ENCODE measurements at regions not wholly inside any gene's neighbourhood (a gene's known extent, or its start where the extent isn't known, plus 50 kb on each side); places are given as distances from the start of the nearest gene placed in this dataset.

DNA sequence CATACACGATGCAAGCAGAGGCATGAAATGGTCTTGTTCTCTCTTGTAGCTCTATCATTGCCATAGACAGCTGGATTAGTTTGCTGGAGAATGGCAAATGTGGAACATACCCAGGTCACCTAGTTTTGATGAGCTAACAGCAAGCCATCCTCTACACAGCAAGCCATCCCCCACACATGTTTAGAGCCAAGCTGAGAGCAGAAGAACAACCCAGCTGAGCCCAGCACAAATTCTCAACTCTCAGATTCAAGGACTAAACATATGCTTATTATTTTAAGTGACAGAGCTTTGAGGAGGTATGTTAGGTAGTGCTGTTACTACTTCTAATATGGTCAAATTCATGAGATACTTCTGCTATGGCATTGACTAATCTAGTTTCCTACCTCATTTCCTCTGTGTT is 230.3 kb downstream of the OTOR start:
- Histone ChIP-seq H3K27me3 (ENCODE audit: insufficient read depth) (no peaks in the 10 kb centered on the region), H3K9ac (no peak overlapping the region), H3F3A (replicated peaks; ENCODE audit: insufficient read depth) (no peaks in the 10 kb centered on the region), H3K4me3 (ENCODE audit: low read depth in 2 of 2, low read length in 1 of 2) (no peak overlapping the region), H3K36me3 (replicated peaks in 1 of 2; ENCODE audit: control insufficient read depth in 1 of 2, insufficient read depth in 2 of 2, low read length in 1 of 2) (no peaks in the 10 kb centered on the region), H3K27ac (ENCODE audit: low read depth in 2 of 2, low read length in 1 of 2) (no peak overlapping the region), H3K9me3 (no peaks in the 10 kb centered on the region), H3K4me1 (ENCODE audit: control insufficient read depth in 1 of 2, insufficient read depth in 2 of 2, low read depth in 1 of 2, low read length in 1 of 2) (no peaks in the 10 kb centered on the region), H3K4me2 (no peak overlapping the region), H3K9me2 (no peaks in the 10 kb centered on the region), H3K79me2 (ENCODE audit: insufficient read depth) (no peaks in the 10 kb centered on the region), H2AFZ (ENCODE audit: low read depth) (no peak overlapping the region), H4K20me1 (ENCODE audit: insufficient read depth) (no peaks in the 10 kb centered on the region)
- TF ChIP-seq FOXJ3 (CRISPR knock-in tag; IDR thresholded peaks at IDR 0.05) (no peak), GABPA (IDR thresholded peaks at IDR 0.05; ENCODE audit: low read depth) (no peak), ELF1 (IDR thresholded peaks at IDR 0.05) (no peak), TCF12 (IDR thresholded peaks at IDR 0.05) (no peak), EZH2phosphoT487 (IDR thresholded peaks at IDR 0.05; ENCODE audit: borderline replicate concordance, low read depth) (no peak), TAF1 (IDR thresholded peaks at IDR 0.05; ENCODE audit: borderline replicate concordance, low read depth, low read length) (no peak), NRF1 (IDR thresholded peaks at IDR 0.05; ENCODE audit: low read depth, low read length) (no peak), EP300 (IDR thresholded peaks at IDR 0.05; ENCODE audit: borderline replicate concordance in 1 of 2, low read depth in 1 of 2, low read length in 1 of 2) (no peak), RXRA (IDR thresholded peaks at IDR 0.05; ENCODE audit: borderline replicate concordance, low read depth) (no peak), POLR2AphosphoS5 (IDR thresholded peaks at IDR 0.05; ENCODE audit: low read depth, low read length) (no peak)
- TF ChIP-seq, protein P1, sequence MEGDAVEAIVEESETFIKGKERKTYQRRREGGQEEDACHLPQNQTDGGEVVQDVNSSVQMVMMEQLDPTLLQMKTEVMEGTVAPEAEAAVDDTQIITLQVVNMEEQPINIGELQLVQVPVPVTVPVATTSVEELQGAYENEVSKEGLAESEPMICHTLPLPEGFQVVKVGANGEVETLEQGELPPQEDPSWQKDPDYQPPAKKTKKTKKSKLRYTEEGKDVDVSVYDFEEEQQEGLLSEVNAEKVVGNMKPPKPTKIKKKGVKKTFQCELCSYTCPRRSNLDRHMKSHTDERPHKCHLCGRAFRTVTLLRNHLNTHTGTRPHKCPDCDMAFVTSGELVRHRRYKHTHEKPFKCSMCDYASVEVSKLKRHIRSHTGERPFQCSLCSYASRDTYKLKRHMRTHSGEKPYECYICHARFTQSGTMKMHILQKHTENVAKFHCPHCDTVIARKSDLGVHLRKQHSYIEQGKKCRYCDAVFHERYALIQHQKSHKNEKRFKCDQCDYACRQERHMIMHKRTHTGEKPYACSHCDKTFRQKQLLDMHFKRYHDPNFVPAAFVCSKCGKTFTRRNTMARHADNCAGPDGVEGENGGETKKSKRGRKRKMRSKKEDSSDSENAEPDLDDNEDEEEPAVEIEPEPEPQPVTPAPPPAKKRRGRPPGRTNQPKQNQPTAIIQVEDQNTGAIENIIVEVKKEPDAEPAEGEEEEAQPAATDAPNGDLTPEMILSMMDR (IDR thresholded peaks at IDR 0.05) = no peak
- TF ChIP-seq, protein P2, sequence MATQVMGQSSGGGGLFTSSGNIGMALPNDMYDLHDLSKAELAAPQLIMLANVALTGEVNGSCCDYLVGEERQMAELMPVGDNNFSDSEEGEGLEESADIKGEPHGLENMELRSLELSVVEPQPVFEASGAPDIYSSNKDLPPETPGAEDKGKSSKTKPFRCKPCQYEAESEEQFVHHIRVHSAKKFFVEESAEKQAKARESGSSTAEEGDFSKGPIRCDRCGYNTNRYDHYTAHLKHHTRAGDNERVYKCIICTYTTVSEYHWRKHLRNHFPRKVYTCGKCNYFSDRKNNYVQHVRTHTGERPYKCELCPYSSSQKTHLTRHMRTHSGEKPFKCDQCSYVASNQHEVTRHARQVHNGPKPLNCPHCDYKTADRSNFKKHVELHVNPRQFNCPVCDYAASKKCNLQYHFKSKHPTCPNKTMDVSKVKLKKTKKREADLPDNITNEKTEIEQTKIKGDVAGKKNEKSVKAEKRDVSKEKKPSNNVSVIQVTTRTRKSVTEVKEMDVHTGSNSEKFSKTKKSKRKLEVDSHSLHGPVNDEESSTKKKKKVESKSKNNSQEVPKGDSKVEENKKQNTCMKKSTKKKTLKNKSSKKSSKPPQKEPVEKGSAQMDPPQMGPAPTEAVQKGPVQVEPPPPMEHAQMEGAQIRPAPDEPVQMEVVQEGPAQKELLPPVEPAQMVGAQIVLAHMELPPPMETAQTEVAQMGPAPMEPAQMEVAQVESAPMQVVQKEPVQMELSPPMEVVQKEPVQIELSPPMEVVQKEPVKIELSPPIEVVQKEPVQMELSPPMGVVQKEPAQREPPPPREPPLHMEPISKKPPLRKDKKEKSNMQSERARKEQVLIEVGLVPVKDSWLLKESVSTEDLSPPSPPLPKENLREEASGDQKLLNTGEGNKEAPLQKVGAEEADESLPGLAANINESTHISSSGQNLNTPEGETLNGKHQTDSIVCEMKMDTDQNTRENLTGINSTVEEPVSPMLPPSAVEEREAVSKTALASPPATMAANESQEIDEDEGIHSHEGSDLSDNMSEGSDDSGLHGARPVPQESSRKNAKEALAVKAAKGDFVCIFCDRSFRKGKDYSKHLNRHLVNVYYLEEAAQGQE (IDR thresholded peaks at IDR 0.05; ENCODE audit: low read depth, low read length) = no peak
- TF ChIP-seq, protein P3, sequence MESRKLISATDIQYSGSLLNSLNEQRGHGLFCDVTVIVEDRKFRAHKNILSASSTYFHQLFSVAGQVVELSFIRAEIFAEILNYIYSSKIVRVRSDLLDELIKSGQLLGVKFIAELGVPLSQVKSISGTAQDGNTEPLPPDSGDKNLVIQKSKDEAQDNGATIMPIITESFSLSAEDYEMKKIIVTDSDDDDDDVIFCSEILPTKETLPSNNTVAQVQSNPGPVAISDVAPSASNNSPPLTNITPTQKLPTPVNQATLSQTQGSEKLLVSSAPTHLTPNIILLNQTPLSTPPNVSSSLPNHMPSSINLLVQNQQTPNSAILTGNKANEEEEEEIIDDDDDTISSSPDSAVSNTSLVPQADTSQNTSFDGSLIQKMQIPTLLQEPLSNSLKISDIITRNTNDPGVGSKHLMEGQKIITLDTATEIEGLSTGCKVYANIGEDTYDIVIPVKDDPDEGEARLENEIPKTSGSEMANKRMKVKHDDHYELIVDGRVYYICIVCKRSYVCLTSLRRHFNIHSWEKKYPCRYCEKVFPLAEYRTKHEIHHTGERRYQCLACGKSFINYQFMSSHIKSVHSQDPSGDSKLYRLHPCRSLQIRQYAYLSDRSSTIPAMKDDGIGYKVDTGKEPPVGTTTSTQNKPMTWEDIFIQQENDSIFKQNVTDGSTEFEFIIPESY (IDR thresholded peaks at IDR 0.05; ENCODE audit: borderline replicate concordance, low read depth) = no peak
- TF ChIP-seq, protein P4, sequence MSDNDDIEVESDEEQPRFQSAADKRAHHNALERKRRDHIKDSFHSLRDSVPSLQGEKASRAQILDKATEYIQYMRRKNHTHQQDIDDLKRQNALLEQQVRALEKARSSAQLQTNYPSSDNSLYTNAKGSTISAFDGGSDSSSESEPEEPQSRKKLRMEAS (IDR thresholded peaks at IDR 0.05; ENCODE audit: low read depth) = no peak
- TF ChIP-seq, protein P5, sequence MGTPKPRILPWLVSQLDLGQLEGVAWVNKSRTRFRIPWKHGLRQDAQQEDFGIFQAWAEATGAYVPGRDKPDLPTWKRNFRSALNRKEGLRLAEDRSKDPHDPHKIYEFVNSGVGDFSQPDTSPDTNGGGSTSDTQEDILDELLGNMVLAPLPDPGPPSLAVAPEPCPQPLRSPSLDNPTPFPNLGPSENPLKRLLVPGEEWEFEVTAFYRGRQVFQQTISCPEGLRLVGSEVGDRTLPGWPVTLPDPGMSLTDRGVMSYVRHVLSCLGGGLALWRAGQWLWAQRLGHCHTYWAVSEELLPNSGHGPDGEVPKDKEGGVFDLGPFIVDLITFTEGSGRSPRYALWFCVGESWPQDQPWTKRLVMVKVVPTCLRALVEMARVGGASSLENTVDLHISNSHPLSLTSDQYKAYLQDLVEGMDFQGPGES (IDR thresholded peaks at IDR 0.05; ENCODE audit: low read depth, low read length) = no peak
- TF ChIP-seq, protein P6, sequence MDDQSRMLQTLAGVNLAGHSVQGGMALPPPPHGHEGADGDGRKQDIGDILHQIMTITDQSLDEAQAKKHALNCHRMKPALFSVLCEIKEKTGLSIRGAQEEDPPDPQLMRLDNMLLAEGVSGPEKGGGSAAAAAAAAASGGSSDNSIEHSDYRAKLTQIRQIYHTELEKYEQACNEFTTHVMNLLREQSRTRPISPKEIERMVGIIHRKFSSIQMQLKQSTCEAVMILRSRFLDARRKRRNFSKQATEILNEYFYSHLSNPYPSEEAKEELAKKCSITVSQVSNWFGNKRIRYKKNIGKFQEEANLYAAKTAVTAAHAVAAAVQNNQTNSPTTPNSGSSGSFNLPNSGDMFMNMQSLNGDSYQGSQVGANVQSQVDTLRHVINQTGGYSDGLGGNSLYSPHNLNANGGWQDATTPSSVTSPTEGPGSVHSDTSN (IDR thresholded peaks at IDR 0.05) = no peak
- CTCF ChIA-PET = no interaction called here
- WGBS (ENCODE audit: low lambda C conversion rate) = 0% methylated on average over 1 of the region's 1 CpG
- POLR2A ChIA-PET = no interaction called here
- no peak for DNase-seq

All from SK-N-SH (cell line).